ENCODE measurements at regions not wholly inside any gene's neighbourhood (a gene's known extent, or its start where the extent isn't known, plus 50 kb on each side); places are given as distances from the start of the nearest gene placed in this dataset.

DNA sequence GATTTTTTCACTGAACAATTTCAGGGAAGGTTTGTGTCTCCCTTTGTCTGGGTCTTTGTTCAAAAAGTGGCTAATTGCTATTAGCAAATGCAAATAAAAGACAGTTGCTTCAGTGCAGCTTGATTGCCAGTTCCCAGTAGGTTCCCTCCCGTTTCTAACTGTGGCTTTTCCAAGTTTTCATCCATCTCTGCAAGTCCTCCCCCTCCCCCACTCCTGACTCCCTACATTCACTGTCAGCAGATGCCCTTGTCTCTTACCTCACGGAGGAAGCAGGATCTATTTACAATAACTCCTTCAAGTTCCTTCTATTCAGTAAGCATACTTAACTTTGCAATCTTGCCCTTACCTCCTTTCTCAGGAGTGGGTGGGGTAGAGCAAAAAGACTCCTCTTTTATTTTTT lies 55.4 kb upstream of the SCEL start:
- DNase-seq, result peak; percentile 14

DNA sequence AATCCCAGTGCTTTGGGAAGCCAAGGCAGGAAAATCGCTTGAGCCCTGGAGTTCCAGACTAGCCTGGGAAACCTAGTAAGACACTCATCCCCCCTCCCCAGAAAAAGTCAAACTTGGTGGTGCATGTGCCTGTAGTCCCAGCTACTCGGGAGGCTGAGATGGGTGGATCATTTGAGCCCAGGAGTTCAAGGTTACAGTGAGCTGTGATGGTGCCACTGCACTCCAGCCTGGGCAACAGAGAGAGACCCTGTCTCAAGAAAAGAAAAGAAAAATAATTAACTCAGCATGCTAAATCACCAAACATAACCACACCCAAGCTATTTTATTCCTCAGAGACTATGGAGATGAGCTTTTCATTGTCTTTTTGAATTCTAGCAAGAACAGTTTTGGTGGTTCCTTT lies 56.2 kb upstream of the SCEL start:
- DNase-seq, result no peak

DNA sequence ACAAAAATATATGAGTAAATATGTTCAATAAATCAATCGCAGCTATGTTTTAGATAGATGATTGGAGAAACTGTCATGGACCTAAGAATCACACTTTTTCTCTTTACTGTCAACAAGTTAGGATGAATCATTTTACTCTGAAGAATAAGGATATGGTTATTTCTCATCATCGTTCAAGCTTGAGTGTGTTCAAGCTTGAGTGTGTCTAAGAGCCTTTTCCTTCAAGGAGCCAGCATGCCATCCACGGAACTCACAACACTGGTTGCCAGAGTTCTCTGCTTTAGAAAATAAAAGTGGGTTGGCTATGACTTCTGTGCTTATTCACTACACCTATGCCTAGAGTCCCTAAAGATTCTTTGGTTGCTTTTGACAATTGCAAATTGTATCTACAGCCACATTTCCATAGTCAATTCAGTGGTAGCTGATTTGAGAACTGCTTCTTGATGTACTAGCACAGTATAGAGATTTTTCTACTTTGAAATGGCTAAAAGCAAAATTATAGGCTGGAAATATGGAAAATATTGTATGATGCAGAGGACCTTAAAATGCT lies 58.1 kb upstream of the SCEL start:
- DNase-seq, result no peak

DNA sequence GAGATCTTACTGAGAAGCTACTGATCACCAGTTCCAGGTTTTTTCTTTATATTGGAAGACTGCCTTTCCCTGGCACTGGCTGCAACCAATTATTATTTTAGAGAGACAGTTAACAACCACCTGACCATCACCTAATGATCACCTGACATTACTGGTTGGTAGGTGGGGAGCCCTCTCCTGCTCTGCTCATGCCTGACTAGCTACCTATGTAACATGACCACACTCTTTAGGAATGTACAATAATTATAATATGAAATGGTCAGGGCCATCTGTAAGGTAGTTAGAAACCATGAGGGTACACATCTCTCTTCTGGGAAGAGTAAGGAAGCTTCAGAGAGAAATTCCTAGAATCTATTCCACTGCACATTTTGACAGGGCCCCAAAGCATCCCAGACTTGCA lies 59.0 kb upstream of the SCEL start:
- no peak for DNase-seq

DNA sequence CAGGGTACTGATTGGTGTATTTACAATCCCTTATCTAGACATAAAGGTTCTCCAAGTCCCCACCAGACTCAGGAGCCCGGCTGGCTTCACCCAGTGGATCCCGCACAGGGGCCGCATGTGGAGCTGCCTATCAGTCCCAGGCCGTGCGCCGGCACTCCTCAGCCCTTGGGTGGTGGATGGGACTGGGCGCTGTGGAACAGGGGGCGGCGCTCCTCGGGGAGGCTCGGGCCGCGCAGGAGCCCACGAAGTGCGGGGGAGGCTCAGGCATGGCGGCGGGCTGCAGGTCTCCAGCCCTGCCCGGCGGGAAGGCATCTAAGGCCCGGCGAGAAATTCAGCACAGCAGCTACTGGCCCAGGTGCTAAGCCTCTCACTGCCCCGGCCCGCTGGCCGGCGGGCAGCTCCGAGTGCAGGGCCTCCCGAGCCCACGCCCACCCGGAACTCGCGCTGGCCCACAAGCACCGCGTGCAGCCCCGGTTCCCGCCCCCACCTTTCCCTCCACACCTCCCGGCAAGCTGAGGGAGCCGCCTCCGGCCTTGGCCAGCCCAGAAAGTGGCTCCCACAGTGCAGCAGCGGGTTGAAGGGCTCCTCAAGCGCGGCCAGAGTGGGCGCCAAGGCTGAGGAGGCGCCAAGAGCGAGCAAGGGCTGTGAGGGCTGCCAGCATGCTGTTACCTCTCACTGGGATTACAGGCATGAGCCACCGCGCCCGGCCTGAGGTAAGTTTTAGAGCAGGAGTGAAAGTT lies 60.0 kb upstream of the SCEL start:
- no peak for DNase-seq

DNA sequence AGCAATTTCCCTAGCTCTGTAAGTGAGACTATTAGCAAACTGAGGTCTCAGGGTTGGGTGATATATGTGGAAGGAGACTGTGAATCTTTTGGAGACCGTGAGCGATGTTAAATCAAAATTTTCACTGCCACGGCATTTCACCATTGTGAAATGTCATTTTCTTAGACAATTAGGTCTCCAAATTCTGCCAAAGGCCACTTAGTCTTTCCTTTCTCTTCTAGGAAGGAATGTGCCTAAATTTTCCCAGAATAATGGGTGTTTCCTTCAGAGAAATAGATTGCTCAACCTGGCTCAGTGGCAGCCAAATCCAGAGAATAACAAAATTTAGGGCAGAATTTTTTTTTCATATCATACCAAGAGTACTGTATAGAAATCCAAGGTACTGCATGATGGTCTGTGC lies 64.5 kb upstream of the SCEL start:
- peak; percentile 10 for DNase-seq

DNA sequence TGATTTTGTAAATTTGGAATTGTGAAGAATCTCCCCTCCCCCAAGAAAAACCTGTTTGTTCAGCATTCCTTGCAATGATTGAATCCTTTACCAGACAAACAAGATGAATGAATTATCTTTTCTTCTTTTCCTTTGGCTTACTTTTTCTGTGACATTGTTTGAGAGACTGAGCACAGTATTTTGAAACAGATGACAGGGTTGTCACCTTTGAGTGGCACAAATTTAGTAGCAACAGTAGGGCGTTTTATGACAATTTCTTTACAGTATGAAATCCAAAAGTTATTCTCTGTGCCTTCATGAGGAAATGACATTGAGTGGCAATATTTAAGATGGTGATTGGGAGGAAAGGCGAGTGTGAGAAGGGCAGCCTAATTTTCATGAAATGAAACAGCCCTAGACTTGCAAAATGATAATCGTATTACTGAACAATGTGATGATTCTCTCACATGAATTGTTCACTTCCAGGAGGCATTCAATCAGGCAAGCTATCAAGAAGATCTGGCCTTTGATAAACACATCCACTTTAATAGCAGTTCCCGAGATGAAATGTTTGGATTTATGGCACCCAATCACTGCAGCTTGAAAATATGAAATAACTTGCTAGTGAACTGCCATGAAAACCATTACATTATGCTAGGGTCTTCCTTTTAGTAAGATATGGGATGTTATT lies 68.6 kb upstream of the SCEL start:
- DNase-seq, result no peak

DNA sequence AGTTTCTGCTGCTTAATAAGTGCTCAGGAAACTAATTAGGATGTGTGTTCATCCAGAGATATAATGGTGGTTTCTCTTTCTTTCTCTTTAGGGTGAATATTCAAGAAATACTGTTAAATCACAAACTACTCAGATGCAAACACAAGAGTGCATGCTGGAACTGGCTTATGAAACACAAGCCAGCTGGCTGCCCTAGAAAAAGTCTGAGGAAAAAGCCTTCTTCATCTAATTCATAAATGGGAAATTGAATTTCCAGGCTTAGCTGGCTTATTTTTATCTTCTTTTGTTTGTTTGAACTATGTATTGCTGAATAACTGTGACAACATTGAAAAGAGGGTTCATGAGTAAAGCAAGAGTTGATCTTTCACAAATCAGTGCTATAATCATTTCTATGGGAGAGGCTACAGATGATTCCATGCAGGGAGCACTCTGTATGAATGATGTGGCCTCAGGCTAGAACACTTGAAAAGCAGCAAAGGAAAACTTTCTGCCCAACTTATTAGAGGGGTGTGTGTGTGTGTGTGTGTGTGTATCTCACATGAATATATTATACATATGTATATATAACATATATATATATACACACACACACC lies 69.8 kb upstream of the SCEL start:
- no peak for DNase-seq

DNA sequence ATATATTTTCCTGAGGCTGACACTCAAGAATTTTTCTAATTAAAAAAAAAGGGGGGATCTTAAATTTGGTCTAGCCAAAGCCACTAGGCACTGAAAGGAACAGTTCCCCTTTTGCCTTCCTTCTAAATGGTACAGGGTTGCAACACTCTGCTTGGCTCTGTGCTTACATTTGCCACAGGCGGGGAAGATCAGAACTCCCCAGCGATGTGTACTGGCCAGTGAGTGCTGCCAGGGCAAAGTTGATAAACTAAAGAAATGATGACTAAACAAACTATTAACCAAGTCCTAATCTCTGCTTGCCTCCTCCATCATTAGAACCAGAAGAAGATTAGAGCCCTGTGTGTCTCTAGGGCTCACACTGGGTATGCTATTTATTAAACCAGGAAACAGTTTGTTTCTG lies 75.3 kb upstream of the SCEL start:
- peak; percentile 63 for DNase-seq

DNA sequence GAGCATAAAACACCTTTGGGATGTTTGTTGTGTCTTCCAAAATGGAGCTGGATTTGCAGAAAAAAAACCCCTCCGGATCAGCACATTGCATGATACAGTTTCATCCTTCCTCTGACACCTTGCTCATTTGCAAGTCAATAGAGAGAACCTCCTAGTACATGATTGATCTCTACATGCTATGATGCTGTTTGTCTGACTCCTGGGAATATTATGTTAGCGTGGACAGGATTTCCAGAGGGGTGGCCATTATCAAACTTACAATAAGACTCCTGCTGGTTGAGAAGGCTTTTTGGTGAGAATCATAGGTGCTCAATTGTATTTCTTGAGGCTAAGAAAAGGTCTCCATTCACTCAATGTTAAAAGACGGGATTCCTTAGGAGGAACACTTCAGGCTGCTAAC lies 75.9 kb upstream of the SCEL start:
- DNase-seq, result no peak

DNA sequence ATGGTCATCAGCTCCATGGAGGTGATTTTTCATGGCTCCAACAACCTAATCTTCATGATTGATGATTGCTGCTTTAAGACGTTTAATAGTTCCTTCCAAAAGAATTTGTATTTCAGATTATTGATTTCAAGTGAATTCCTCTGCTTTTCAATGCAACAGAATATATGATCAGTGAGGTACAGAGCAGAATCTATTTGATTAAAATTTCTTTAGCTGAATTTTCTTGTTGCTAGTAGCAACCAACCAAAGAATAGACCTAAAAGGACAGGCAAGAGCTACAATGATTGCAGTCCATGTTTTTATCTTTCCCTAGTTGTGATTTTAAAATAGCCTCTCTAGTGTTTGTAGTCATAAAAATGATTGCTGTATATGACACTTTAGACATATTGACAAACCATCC lies 76.8 kb upstream of the SCEL start:
- no peak for DNase-seq

DNA sequence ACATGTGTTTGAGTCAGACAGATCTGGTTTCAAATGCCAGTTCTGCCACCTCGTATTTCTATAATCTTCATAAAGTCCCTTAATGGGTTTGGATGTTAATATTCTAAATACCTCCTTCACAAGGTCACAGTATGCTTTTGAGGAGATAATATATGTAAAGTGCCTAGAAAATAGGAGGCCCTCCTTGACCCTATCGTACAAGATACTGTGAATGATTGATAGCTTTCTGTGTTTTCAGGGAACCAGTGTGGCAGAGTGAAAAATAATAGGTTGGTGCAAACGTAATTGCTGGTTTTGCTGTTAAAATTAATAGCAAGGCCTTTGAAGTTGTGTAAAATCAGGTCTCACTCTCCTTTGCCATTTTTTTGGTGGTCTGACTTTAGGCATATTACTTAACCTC lies 77.5 kb upstream of the SCEL start:
- no peak for DNase-seq

DNA sequence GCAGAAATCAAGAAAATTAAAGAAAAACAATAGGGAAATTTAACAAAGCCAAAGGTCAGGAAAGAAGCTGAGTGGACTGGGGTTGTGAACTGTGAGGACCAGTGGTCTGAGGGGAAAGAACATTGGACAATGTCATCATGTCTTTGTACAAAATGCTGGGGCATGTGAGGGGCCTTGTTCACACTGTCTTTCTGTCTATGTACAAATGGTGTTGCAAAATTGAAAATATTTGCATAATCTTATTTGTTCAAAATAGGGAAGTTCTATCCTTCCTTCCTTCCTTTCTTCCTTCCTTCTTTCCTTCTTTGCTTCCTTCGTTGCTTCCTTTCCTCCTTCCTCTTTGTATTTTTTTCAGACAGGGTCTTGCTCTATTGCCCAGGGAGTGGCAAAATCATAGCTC lies 79.2 kb upstream of the SCEL start:
- no peak for DNase-seq

DNA sequence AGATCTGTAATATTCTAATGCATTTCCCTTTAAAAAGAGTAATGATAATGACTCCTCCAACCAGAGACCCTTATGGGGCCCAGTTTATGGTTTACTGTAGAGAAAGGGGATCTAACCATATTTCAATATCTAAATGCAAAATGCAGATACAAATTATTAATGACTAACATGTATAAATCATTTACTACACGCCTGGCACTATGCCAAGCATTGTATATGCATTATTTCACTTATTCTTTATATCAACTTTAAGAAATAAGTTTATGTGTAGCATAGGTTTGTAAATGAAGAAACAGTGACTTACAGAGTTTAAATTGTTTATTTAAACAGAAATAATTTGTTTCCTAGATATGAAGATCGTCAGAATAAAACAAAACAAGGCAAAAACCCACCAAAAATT lies 86.2 kb upstream of the SCEL start:
- peak; percentile 26 for DNase-seq

DNA sequence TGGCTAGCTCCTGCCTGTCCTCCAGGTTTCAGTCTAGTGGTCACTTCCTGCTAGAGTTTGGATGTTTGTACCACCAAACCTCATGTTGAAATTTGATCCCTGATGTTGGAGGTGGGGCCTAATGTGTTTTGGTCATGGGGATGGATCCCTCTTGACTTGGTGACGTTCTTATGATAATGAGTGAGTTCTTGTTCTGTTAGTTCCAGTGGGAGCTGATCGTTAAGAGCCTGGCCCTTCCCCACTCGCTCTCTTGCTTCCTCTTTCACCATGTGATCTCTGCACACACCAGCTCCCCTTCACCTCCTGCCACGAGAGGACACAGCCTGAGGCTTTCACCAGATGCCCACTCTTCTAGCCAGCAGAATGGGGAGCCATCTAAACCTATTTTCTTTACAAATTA lies 86.8 kb upstream of the SCEL start:
- DNase-seq, result peak; percentile 79

DNA sequence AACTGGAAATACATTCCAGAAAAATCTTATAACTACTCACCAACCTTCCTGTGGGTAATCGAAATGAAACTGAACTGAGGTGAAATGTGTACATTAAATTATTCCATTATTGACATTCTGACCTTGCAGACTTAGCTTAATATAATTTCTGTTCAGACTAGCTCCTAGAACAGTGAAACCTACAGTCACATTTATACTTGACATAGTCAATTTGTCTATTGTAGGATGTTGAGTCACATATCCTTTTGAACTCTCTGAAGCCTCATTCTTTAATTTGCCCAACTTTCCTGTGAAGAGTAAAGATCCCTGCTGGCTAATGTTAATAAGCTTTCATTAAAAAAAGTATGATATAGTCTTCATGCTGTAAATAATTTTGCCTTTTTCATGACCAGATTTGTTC lies 92.0 kb upstream of the SCEL start:
- no peak for DNase-seq

DNA sequence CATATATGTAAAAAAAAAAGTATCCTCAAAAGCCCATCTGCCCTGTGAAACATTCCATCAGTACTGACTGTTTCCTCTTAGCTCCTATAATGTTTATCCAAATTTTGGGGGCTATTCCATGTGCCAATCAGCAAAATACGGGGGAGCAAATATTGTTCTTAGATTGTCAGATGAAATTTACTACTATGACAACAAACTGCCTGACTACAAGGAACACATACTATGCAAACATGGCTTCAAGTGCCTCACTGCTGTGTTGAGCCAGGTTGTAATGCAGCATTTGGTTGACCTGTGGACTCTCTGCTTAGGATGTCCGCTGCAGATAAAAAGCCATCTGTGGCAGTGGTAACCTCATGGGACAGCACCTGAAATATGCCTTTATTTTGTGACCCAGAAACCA lies 98.2 kb upstream of the SCEL start:
- DNase-seq, result no peak

DNA sequence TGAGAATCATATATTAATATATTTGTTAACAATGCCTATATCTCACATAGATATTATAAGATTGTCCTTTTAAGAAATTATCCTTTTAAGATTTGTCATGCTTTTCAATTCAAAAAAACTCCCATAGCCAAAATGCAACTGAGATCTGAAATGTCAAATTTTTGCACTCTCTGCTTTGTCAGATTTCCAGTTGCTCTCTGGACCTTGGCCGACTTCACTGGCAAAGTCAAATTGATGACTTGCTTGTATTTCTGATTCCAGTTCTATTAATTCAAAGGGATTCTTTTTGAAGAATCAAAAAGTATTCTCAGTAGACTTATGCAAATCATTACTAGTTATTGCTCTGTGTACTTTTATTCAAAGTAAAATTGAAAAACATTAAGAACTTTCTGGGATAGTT lies 101.2 kb upstream of the SCEL start:
- no peak for DNase-seq

DNA sequence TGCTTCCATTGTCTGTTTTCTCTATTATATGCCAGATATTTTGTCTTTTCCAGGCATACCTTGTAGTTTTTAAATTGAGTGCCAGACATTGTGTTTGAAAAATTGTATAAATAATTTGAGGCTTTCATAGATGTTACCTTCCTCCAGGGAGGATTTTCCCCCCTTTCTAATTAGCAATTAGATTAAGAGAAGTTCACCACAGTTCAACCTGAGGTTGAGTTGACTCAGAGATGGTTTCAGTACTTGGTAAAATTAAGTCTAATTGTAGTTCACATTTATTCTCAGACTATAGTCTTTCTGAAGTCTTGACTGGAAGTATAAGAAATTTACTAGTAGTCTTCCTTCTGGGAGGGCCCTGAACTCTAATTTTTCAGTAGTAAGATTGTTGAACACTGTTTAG lies 104.1 kb upstream of the SCEL start:
- no peak for DNase-seq

DNA sequence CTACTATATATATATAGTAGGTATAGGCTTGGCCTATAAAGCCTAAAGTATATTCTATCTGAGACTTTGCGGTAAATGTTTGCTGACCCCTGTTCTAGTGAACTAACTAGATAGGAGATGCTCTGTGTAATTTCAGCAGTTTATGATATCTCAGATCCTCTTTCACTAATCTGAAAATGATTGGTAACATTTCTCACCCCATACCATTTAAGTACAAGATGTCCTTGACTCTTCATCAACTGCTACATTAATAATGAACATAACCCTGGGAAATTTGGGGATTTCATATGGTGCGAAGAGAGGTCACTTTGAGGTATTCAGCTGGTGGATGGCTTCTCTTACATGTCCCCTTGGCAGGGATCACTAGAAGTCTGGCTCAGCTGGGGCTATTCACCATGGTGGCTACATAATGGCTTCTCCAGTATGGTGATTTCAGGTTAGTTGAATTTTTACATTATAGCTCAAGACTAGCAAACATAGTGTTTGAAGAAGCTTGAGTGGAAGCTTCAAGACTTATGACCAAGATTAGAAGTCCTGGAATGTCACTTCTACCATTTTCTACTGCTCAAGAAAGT lies 103.6 kb upstream of the MYCBP2 start:
- DNase-seq, result no peak

DNA sequence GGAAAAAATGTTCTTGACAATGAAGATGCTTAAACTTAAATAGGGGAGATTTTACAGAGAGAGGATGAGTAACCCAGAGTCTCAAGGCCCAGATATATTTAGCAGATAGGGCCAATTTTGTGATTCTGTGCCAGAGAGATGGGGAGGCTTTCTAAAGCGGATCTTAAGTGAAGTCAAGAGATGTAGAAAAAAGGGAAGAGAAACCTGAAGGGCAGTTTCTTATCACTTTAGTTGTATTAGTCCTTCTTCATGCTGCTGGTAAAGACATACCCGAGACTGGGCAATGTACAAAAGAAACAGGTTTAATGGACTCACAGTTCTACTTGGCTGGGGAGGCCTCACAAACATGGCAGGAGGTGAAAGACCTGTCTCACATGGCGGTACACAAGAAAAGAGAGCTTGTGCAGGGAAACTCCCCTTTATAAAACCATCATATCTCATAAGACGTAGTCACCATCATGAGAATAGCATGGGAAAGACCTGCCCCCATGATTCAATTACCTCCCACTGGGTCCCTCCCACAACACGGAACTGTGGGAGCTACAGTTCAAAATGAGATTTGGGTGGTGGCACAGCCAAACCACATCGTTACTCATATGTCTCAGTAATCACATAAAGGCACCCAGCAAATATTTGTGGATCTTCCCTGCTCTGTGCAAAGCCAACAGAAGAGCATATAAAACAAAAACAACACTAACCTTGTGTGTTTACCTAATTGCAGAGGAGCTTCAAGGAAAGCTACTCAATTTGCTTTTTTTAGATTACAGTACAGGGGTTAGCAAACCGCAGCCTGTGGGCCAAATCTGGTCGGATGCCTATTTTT lies 102.6 kb upstream of the MYCBP2 start:
- no peak for DNase-seq

DNA sequence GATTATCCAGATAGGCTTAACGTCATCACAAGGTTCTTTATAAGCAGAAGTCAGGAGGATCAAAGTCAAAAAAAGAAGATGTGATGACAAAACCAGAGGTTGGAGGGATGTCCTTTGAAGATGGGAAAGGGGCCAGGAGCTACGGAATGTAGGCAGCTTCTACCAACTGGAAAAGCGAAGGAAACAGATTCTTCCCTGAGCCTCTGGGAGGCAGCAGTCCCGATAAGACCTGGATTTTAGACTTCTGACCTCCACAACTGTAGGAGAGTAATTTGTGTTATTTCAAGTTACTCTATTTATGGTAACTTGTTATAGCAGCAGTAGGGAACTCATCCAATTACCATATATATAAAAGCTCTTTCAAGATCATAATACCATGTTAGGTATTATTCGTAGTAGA lies 98.8 kb upstream of the MYCBP2 start:
- no peak for DNase-seq

DNA sequence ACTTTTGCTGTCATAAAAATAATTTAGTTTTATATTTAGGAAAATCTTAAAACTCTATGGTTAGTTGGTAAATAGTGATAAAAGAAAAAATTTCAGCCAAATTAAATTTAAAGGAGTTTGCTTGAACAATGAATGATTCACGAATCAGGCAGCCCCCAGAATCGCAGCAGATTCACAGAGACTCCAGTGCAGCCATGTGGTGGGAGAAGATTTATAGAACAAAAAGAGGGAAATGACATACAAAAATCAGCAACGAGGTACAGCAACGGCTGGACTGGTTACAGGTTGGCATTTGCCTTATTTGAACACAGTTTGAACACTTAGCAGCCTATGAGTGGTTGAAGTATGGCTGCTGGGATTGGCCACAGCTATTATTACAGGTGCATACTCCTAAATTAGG lies 96.4 kb upstream of the MYCBP2 start:
- DNase-seq, result no peak
